Activated effector memory CD4-positive, alpha-beta T cell treated with Interleukin-2 at 50 U/mL for 16 hours (primary cell): ENCODE measurements at regions not wholly inside any gene's neighbourhood (a gene's known extent, or its start where the extent isn't known, plus 50 kb on each side); places are given as distances from the start of the nearest gene placed in this dataset.

ENCODE experiments used
- DNase-seq: peaks from one replicate; pipeline ENCODE4 v3.0.0-alpha.2; 2020

DNA sequence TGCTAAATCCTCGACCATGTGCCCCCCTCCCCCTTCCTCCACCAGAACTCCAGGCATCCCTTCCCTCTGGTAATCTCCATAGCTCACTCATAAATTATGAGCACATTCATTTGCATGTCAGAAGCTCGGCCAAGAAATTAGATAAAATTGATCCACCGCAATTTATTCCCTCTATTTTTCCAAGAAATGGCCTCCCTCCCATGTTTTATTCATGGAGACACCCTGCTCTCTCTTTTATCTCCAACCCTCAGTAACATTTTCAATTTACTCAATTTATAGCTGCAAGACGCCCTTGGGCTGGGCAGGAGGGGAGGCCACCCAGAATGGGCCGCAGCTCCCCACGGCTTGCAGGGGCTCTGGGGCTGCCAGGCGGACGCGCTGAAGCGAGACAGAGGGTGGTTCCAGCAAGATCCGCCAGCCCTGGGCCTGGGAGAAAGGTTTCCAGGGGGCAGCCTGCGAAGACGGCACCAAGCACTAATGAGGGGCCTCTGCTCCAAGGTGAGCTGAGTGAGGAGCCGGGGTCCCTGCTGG lies 54.7 kb upstream of the ZNF423 start:
- no peak for DNase-seq

DNA sequence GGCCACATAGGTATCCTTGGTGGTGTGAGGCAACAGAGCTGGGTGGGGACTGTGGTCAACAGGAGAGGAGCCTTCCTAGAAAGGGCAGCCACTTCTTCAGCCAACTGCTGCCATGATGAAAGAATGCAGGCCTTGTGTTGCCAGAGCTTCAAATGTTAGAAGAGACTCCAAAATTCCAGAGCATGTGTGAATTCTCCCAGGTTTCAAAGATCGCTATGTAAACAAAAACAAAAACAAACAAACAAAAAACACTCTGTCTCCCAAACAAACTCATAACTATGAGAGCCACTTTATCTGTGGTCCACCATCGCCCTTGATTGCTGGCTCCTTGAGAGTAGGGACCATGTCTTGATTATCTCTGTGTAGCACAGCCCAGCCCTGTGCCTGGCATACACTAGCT lies 55.5 kb upstream of the ZNF423 start:
- DNase-seq, result no peak

DNA sequence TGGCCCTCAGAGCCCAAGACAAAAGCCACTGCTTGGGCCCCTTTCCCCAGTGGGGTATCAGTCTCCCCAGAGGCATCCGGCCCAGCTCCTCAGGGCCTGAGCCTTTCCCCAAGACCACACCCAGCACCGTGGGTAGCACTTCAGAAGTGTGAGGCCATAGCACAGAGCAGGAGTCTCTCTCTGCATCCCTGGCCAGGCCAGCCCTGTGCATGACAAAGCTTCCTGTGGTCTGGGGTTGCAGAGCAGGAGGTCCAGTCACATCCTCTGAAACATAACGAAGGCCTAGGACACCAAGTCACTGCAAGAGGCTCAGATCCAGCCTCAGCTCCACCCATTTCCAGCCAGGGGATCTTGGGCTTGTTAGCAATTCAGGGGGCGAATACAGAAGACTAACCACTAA lies 56.8 kb upstream of the ZNF423 start:
- DNase-seq, result no peak

DNA sequence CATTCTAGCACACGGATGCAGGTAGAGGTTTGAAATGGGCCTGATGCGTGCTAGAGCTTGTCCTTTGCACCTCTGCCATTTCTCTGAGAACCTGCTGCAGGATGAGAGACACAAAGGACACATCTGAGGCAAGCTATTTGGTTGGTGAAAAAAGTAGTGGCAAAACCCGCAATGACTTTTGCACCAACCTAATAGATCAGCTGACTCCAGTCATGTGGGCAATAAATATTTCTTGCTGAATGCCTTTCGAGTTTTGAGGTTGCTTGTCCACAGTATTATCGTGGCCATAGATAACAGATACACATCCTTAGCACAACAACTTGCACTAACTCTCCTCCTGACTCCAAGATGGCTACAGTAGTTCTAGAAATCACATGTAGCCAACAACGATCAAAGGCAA lies 57.8 kb upstream of the ZNF423 start:
- no peak for DNase-seq

DNA sequence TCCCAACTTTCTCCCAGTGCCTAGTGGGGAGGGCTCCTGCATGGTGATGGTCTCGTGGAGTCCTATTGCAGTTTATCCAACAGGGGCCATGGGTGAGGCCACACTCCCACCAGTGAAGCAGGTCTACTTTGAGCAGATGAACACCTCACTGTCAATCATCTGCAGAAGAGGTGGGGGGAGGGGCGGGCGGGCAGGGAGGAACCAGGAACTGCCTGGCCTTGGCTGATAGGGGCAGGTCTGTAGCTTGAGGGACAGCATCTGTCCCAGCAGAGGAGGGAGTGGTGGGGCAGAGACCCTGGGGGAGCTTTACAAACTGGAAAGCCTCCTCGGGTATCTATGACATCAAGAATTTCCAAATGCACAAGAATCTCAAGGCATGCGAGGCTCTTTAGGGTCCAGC lies 58.7 kb upstream of the ZNF423 start:
- DNase-seq, result no peak

DNA sequence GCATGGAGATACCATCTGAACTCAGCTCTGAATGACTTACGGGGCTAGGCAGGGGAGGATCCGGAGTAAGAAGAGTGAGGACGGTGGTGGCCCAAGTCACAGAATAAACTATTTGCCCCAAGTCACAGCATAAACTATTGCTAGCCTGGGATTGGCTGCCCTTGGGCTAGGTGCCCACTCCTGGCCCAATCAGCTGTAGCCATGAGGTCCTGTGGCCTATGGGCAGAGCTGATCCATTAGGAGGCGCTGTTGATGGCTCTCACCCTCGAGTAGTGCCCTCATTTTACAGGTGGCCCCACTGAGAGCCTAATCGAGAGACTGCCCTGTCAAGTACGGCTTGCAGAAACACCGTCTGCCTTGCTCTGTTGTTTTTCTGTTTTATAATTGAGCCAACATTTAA lies 62.3 kb upstream of the ZNF423 start:
- DNase-seq, result no peak

DNA sequence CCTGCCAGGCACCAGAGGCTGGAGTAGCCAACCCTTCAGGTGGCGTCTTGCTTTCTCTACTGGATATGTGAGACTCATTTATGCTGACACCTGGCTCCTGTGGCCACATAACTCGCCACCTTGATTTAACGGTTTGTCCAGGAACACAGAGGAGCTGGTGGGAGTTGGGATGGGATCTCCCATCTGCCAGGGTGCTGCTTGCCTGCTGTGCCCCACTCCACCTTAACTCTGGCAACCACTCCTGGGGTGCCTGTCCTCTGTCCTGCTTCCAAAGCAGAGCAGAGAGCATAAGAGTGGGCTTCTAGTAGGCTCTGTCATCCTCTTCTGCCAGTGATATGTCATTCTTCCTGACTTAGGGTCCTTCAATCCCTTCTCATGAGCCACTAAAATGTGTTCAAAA lies 63.4 kb upstream of the ZNF423 start:
- DNase-seq, result no peak

DNA sequence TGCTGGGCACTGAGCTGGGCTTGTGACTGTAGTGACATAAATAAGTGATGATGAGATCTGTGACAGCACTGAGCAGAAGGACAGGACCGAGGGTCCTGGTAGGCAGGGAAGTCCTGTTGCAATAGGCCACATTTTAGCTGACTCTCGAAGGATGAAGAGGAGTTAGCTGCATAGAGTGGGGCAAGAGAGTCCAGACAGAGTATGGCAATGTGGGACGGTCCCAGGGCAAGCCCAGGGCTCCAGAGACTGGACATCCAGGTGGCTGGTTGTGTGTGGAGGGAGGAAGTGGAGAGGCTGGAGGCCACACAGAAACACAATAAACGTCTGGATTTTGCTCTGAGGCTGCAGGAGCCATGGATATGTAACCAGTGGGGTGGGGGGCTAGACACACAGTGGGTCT lies 64.5 kb upstream of the ZNF423 start:
- no peak for DNase-seq

DNA sequence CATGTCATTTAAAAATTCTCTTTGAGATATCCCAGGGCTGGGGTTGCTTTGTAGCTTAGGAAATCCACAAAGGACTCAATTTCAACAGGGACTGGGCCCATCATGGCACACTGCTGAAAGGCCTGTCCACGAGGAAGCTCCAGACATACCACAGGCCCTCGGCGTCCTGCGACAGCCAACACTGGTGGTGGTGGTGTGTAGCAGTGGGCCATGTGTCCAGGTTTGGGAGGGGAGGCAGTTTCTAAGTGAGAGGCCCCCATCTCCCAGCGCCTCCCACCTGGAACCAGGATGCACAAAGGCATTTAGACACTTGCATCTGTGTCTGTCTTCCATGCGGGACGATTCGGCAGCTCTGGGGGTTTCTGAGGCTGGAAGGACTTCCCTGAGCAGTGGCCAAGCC lies 65.2 kb upstream of the ZNF423 start:
- no peak for DNase-seq

DNA sequence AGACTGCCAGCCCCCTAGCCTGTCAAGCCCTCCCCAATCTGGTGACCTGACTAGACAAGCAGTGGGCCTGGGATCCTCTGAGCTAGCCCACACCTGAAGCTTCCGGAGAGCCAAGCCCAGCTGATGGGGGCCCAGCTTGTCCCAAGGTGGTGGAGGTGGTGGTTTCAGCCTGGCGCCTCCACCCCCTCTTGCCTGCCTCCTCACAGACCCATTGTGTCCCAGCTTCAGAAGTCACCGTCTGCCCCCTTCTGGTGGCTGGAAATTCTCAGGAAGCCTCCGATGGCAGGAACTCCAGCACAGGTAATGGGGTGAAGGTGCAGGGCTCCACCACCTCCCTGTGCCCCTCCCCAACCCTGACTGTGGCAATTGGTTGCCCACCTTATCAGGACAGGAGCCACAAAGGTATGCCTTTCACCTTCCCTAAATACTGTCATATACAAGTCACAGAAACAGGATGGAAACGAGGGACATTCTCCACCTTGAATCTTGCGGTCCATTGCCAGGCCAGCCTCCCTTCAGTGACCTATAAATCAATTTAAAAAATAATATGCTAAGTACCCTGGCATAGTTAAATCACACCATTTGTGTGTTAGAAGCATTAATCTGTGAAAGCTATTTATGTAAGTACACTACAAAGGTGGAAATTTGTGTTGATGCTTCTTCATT lies 66.0 kb upstream of the ZNF423 start:
- peak; percentile 6 for DNase-seq

DNA sequence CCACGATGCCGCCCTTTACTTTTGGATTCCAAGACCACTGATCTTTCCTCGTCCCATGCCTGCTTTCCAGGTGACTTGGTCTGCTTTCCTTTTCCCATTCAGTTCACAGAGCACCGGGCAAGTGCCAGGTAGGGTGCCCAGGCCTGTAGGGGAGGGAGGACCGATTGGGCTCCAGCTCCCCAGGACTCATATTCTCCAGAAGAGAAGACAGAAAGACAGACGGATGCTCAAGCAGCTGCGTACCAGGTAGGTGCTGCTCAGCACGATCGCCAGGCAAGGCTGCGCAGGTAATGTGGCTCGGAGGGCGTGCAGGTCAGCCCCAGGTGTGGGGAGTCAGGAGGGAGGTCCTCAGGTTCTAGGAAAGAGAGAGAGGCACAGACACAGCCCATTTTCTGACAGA lies 67.5 kb upstream of the ZNF423 start:
- no peak for DNase-seq

DNA sequence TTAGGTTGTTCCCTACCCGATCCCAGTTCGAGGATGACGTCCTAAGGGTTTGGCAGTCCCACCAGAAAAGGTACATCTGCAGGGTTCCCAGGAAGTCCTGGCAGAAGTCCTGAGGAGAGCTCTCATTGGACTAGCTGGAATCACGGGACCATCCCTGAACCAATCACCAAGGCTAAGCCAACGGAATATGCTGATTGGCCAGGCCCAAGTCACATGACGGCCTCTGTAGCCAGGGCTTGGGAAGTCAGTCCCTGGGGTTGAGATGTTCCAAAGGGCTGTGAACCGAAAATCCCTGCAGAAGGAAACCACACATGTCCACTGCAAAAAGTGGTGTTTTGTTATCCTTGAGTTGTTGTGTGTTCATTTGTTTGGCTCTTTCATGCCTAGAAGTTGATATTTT lies 68.2 kb upstream of the ZNF423 start:
- DNase-seq, result no peak

DNA sequence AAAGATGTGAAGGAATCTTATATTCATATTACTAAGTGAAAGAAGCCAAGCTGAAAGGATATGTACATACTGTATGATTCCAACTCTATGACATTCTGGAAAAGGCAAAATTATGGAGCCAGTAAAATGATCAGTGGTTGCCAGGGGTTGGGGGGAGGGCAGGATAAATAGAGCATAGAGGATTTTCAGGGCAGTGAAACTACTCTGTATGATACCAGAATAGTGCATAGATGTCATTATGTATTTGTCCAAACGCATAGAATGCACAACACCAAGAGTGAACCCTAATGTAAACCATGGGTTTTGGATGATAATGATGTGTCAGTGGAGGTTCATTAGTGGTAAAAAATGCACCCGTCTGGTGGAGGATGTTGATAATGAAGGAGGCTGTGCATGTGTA lies 71.0 kb upstream of the ZNF423 start:
- no peak for DNase-seq

DNA sequence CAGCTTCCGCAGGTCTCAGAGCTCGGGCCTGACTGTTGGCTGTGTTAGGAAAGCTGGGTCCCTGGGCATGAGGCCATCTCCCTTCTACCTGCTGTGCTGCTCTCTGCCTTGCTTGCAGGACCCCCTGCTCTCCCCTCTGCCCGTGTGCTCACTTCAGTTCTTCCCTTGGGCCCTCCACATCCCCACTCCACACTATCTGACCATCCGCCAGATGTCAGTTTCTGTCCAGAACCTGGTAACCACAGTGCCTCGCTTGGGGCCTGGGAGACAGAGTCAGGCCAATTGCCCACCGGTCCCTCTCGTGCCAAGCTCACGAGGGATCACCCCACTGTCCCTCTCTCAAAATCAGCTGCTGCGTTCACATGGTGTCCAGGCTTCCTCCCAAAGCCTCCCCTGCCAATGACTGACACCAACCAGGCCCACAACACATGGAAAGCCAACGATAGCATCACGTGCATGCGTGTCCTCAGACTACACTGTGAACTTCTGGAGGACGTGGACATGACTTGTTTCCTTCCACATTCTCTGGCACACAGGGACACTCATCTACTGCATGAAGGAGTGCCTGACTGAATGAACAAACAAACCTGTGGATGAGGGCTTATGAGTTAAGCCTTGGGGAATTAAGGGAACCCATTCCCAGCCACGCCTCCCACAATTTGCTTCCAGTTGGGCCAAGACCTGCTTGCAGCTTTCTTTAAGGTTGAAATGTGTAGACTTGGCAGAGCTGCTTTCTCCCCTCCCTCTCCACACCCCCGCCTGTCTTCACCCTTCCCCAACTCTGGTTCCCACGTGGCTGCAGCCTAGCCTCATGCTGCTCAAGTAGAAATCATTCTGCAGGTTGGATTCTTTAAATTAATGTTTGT lies 72.5 kb upstream of the ZNF423 start:
- DNase-seq, result no peak

DNA sequence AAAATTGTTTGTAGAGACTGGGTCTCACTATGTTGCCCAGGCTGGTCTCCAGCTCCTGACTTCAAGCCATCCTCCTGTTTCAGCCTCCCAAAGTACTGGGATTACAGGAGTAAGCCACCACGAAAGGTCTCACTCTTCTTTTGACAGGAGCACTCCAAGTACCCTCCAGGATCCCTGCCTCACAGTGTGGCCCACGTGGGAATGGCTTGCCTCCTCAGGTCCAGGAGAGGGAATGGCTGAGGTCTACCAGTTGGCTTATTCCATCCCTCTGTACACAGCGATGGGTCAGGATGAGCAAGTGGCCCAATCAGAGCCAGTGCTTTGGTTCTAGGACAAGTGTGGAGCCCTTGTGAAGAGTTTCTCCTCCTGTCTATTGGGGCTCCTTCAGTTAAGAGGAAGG lies 73.7 kb upstream of the ZNF423 start:
- DNase-seq, result no peak

DNA sequence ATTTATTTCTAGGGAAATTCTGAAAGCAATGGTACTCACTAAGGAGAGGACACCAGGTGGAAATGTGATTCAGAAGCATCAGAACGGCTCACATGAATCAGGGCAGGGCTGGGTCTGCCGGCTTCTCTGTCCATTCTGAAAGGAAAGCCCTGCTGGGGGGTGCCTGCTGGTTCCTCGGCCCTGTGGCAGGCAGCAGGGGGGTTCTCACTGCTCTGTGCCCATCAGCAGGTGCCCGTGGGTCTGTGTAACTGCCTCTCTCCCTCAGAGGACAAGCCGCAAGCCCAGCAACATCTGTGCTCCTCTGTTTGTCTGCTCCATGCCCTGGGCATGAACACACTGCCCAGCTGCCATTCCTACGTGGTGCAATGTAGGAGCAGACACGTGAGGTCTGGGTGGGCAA lies 74.9 kb upstream of the ZNF423 start:
- DNase-seq, result no peak

DNA sequence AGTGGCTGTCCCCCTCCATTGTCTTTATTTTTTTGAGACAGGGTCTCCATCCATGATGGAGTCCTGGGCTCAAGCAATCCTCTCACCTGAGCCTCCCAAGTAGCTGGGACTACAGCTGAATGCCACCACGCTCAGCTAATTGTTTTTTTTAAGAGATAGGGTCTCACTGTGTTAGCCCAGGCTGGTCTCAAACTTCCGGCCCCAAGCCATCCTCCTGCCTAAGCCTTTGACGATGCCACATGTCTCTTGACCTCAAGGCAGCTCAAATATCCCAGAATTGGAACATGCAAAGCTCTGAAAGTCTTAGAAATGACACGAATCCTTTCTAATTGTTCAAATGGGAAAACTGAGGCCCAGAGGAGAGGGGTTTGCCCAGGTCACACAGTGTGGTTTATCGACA lies 75.4 kb upstream of the ZNF423 start:
- no peak for DNase-seq

DNA sequence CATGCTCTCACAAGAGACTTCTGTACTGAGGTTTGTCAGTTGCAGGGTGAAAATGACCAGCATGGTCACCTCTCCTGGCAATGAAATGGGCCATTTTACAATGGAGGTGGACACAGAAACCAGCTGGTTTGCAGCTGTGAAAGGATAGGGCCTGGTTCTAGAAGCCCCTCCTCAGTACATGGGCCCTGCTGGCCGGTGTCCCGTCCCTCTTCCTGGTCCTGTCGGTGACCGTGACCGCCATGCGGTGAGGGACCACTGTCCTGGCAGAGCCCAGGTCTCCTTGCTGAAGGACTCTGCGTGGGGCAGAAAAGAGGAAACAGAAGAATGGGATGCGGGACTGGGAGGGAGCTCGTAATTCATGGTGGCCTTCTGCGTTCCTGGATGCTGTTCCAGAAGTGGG lies 76.0 kb upstream of the ZNF423 start:
- DNase-seq, result no peak

DNA sequence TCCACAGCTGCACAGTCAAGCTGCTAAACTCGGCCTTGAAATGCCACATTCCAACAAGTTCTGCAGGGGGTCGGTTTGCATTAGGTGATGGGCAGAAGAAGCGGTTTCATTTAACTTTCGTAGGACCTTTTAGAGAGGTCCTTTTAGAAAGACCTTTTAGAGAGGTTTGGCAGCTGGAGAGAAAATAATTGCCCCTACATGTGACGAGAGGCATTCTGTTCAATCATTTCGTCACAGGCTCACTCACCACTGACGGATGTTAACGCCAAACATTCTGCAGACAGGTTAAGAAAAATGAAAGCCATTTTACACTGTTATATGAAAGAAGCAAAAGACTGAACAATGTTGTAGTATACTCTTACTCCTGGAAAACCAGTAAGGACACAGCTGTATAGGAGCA lies 76.5 kb upstream of the ZNF423 start:
- no peak for DNase-seq

DNA sequence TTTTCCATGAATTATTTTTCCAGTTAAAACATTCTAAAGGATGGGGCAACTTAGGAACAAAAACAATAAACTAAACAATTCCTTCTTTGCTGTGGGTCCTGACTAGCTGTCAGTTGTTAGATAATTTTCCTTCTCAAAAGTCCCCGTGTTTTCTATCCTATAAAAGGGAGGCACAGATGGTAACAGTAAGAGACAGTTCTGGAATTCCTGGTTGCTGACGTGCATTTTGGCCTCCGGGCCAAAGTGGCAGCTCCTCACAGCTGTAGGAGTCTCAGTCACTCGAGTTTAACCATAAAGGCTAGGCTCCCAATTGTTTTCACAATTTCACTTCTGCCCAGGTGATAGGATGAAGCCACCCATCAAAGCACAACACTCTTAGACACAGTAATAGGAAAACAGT lies 77.0 kb upstream of the ZNF423 start:
- no peak for DNase-seq

DNA sequence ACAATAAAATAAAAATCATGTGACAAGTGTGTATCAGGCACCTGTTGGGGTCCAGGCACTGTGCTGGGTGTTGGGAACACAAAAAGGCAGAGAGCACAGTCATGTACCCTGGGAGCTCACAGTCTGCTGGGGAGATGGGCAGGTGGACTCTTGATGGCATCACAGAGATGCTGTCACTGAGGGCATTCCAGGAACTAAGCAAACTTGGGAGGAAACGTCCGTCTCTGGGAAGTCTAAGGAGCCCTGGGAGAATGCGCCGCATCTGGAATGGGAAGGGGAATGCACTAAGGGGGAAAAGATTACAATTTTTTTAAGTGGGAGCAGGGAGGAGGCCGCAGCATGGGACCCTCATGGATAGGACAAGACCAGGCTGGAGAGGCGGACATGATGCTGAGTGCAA lies 80.9 kb upstream of the ZNF423 start:
- DNase-seq, result no peak

DNA sequence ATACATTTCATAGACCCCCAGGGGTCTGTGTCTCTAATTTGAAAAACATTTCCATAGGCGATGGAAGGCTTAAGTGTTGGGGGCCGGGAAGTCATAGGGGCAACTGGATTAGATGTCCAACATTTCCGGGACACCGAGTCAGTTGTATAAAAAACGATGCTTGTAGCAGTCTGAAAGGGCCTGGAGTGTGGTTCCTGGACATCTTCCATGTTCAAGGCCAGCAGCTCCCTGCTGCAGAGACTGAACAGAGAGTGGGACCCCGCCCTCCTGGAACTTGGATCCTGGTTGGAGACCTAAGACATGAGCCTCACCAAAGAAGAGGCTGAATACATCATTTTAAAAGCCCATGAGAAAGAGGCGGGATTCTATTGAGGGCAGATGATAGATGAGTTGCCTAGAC lies 82.0 kb upstream of the ZNF423 start:
- no peak for DNase-seq

DNA sequence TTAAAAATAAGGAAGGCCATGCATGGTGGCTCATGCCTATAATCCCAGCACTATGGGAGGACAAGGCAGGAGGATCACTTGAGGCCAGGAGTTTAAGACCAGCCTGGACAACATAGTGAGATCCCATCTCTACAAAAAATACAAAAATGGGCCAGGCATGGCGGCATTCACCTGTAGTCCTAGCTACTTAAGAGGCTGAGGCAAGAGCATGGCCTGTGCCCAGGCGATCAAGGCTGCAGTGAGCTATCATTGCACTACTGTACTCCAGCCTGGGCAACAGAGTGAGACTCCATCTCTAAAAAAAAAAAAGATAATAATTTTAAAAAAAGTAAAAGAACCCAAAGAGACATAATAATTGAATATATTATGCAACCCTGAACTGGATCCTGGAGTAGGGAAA lies 83.6 kb upstream of the ZNF423 start:
- DNase-seq, result no peak

DNA sequence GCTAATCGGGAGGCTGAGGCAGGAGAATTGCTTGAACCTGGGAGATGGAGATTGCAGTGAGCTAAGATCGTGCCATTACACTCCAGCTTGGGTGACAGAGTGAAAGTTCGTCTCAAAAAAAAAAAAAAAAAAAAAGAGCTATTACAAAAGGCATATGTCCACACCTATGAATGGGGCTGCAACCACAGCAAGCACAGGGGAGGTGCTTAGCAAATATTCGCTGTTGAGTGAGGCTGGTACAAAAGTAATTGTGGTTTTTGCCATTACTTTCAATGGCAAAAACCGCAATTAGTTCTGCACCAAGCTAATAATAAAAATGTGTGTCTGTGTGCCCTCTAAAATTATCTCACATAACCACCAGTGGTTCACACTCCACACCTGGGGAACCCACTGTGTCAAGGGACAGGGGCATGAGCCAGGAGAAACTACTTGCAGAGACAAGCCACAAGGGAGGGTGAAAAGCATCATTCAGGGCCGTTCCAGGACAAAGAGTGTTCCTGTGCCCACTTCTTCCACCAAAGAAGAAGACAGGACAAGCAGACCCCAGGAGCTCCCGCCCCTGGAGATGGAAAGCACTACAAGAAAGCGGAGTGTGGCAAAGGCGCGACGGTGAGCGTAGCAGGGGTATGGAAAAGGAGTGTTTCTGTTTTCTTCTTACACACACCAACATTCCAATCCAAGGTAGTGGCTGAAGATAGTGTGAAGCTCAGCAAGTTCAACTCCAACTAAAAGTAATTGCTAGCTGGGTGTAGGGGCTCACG lies 84.4 kb upstream of the CNEP1R1 start:
- no peak for DNase-seq
